HCT116 (cell line): ENCODE measurements at regions not wholly inside any gene's neighbourhood (a gene's known extent, or its start where the extent isn't known, plus 50 kb on each side); places are given as distances from the start of the nearest gene placed in this dataset.

ENCODE experiments used
- ATAC-seq: fragments of 200-7000 bp; cut with Tn5 transposase; 2 replicates; pipeline ENCODE4 v1.9.1; 2020; ENCODE audit warnings: mild to moderate bottlenecking, moderate library complexity
- BruUV-seq: library from RNA; stranded (reverse); fragments of 400-500 nt; replicated peaks from 2 replicates; lab custom pipeline; 2021; lab: Mats Ljungman, UMichigan
- CTCF ChIA-PET: fragments of 300-600 bp; sonication (Branson Sonifier 250); formaldehyde crosslinking; loops from one replicate; lab custom pipeline; 2021; ENCODE audit warnings: antibody characterized with exemption; lab: Charles Lee
- POLR2A ChIA-PET: fragments of 300-600, 350-600 bp; sonication (Branson Sonifier 250); formaldehyde crosslinking; loops from one replicate; lab custom pipeline; 2021; ENCODE audit warnings: antibody characterized with exemption; lab: Charles Lee
- RAD21 ChIA-PET, 2 experiments: fragments of 300-600 bp; sonication (Branson Sonifier 250); formaldehyde crosslinking; loops; one replicate each; lab custom pipeline; 2023; ENCODE audit warnings: low total read pairs in 2 of 2; ENCODE audit not compliant: uncharacterized antibody in 2 of 2, unreplicated experiment in 2 of 2, low non-redundant PET in 1 of 2; lab: Charles Lee
- DNase-seq: peaks from one replicate; pipeline ENCODE4 v3.0.0-alpha.2; 2010; ENCODE audit warnings: low read depth, low spot score
- H2AFZ ChIP-seq: fragments of 200-600 bp; shearing (Covaris generic), sonication (generic); 2 replicates; pipeline ENCODE4 v1.6.1; 2017; ENCODE audit warnings: low read depth, mixed run types, mixed read lengths, antibody characterized with exemption, low read length; ENCODE audit not compliant: poor library complexity, severe bottlenecking
- H3K27ac ChIP-seq: 2 replicates; pipeline ENCODE4 v1.5.1; 2012; ENCODE audit warnings: low read depth, low read length
- H3K27me3 ChIP-seq: fragments of 200-600 bp; sonication (generic); 2 replicates; pipeline ENCODE4 v1.6.1; 2016; ENCODE audit warnings: mixed run types, low read length, mixed read lengths; ENCODE audit not compliant: insufficient read depth
- H3K36me3 ChIP-seq, 2 experiments: fragments of 200-500 bp in 1 of 2; fragments of 200-600 bp in 1 of 2; sonication (Bioruptor generic) in 1 of 2; sonication (generic) in 1 of 2; 2 replicates each; pipeline versions ENCODE4 v1.5.1 to v1.6.1; 2014 to 2016; ENCODE audit warnings: low read length in 2 of 2, inconsistent platforms in 1 of 2, mixed read lengths in 1 of 2, mixed run types in 1 of 2; ENCODE audit not compliant: insufficient read depth in 2 of 2, control insufficient read depth in 1 of 2
- H3K4me1 ChIP-seq, 2 experiments: fragments of 200-600 bp in 1 of 2; sonication (generic) in 1 of 2; 2 replicates each; pipeline versions ENCODE4 v1.5.1 to v1.6.1; 2012 to 2017; ENCODE audit warnings: low read length in 2 of 2, inconsistent platforms in 1 of 2, mild to moderate bottlenecking in 1 of 2, mixed read lengths in 1 of 2, mixed run types in 1 of 2, moderate library complexity in 1 of 2; ENCODE audit not compliant: insufficient read depth in 2 of 2, control insufficient read depth in 1 of 2
- H3K4me2 ChIP-seq: fragments of 200-600 bp; sonication (generic); 2 replicates; pipeline ENCODE4 v1.6.1; 2017; ENCODE audit warnings: mixed run types, low read length, mixed read lengths
- H3K4me3 ChIP-seq, 2 experiments: fragments of 200-600 bp in 1 of 2; sonication (generic) in 1 of 2; replicated peaks in 1 of 2; 2 replicates each; pipeline ENCODE4 v1.5.1; 2011 to 2016; ENCODE audit warnings: low read length in 2 of 2, control low read depth in 1 of 2, low read depth in 1 of 2, mild to moderate bottlenecking in 1 of 2, mixed read lengths in 1 of 2, mixed run types in 1 of 2
- H3K79me2 ChIP-seq: fragments of 200-600 bp; sonication (generic); 2 replicates; pipeline ENCODE4 v1.6.1; 2017; ENCODE audit warnings: mild to moderate bottlenecking, mixed run types, low read length, moderate library complexity, mixed read lengths; ENCODE audit not compliant: insufficient read depth
- H3K9ac ChIP-seq: fragments of 200-600 bp; sonication (generic); 2 replicates; pipeline ENCODE4 v1.6.1; 2016; ENCODE audit warnings: low read length, mixed read lengths
- H3K9me2 ChIP-seq: fragments of 200-600 bp; sonication (generic), shearing (Covaris generic); 2 replicates; pipeline ENCODE4 v1.6.1; 2017; ENCODE audit warnings: mixed run types, mild to moderate bottlenecking, moderate library complexity; ENCODE audit not compliant: insufficient read depth
- H3K9me3 ChIP-seq, 2 experiments: fragments of 200-500 bp in 1 of 2; fragments of 200-600 bp in 1 of 2; sonication (Bioruptor generic) in 1 of 2; sonication (generic) in 1 of 2; 2 replicates each; pipeline ENCODE4 v1.6.1; 2014 to 2017; ENCODE audit warnings: low read length in 2 of 2, mixed read lengths in 2 of 2, inconsistent platforms in 1 of 2, low read depth in 1 of 2, mild to moderate bottlenecking in 1 of 2, mixed run types in 1 of 2, moderate library complexity in 1 of 2; ENCODE audit not compliant: control insufficient read depth in 1 of 2, insufficient read depth in 1 of 2
- H4K20me1 ChIP-seq: fragments of 200-600 bp; sonication (generic), shearing (Covaris generic); 2 replicates; pipeline ENCODE4 v1.6.1; 2017; ENCODE audit warnings: mixed run types, mild to moderate bottlenecking, moderate library complexity; ENCODE audit not compliant: insufficient read depth
- CBX3 ChIP-seq: IDR thresholded peaks from 2 replicates; pipeline ENCODE4 v1.6.1; 2012; ENCODE audit warnings: low read depth
- CTCF ChIP-seq, 3 experiments: fragments of 200-600 bp in 1 of 3; sonication (generic) in 1 of 3; IDR thresholded peaks in 2 of 3; conservative IDR thresholded peaks in 1 of 3; 2 replicates each; pipeline ENCODE4 v1.5.1; 2012 to 2017; ENCODE audit warnings: low read depth in 2 of 3, low read length in 2 of 3, antibody characterized with exemption in 1 of 3, borderline replicate concordance in 1 of 3, control low read depth in 1 of 3, mild to moderate bottlenecking in 1 of 3, mixed read lengths in 1 of 3, mixed run types in 1 of 3, moderate library complexity in 1 of 3; ENCODE audit not compliant: insufficient read depth in 1 of 3
- EGR1 ChIP-seq: IDR thresholded peaks from 2 replicates; pipeline ENCODE4 v1.6.1; 2012; ENCODE audit warnings: low read depth
- EZH2 ChIP-seq: fragments of 200-600 bp; sonication (generic); IDR thresholded peaks from 2 replicates; pipeline ENCODE4 v1.6.1; 2017; ENCODE audit warnings: antibody characterized with exemption, mixed run types
- FOSL1 ChIP-seq: IDR thresholded peaks from 2 replicates; pipeline ENCODE4 v1.6.1; 2012; ENCODE audit warnings: low read depth
- RAD21 ChIP-seq: IDR thresholded peaks from 2 replicates; pipeline ENCODE4 v1.6.1; 2012; ENCODE audit warnings: low read depth, mild to moderate bottlenecking
- REST ChIP-seq: IDR thresholded peaks from 2 replicates; pipeline ENCODE4 v1.6.1; 2012; ENCODE audit warnings: low read depth
- SP1 ChIP-seq: IDR thresholded peaks from 2 replicates; pipeline ENCODE4 v1.6.1; 2012; ENCODE audit warnings: low read depth
- SRF ChIP-seq: IDR thresholded peaks from 2 replicates; pipeline ENCODE4 v1.6.1; 2012; ENCODE audit warnings: low read depth
- YY1 ChIP-seq: IDR thresholded peaks from 2 replicates; pipeline ENCODE4 v1.6.1; 2011; ENCODE audit warnings: low read length, low read depth, moderate library complexity, mild to moderate bottlenecking; ENCODE audit not compliant: insufficient replicate concordance; ENCODE audit errors: extremely low read depth
- ZNF274 ChIP-seq: fragments of 200-500 bp; sonication (Bioruptor generic); IDR thresholded peaks from 2 replicates; pipeline ENCODE4 v1.6.1; 2014; ENCODE audit warnings: mild to moderate bottlenecking, low read depth, low read length, inconsistent platforms
- intact Hi-C: fragments of 100-400 bp; cut with micrococcal nuclease; formaldehyde crosslinking; loops from 2 replicates; pipeline ENCODE4 v1.10.0; 2022
- TF ChIP-seq, protein P1 (sequence below): IDR thresholded peaks from 2 replicates; pipeline ENCODE4 v1.6.1; 2012

- Histone ChIP-seq H3K9ac (no peak overlapping the region), H3K79me2 (no peaks in the 10 kb centered on the region), H4K20me1 (no peaks in the 10 kb centered on the region), H3K36me3 (no peaks in the 10 kb centered on the region), H3K4me2 (no peak overlapping the region), H3K4me3 (no peak overlapping the region), H2AFZ (no peak overlapping the region), H3K4me1 (no peaks in the 10 kb centered on the region), H3K27me3 (no peaks in the 10 kb centered on the region), H3K9me3 (peaks cover 3 to 25% of the 10 kb centered on the region in 2 experiments; a peak in 2 of 4 replicates), H3K9me2 (no peaks in the 10 kb centered on the region), H3K27ac (no peak overlapping the region)
- no TSS peak for BruUV-seq
- intact Hi-C loops = no loop called here
- ChIA-PET POLR2A (no interaction called here), CTCF (no interaction called here), RAD21 (no interaction called here)
- TF ChIP-seq, protein P1, sequence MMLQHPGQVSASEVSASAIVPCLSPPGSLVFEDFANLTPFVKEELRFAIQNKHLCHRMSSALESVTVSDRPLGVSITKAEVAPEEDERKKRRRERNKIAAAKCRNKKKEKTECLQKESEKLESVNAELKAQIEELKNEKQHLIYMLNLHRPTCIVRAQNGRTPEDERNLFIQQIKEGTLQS = no peak
- TF ChIP-seq CTCF (IDR thresholded peaks at IDR 0.05 in 2 of 3, conservative IDR thresholded peaks at IDR 0.05 in 1 of 3; ENCODE audit: borderline replicate concordance in 1 of 3, insufficient read depth in 1 of 3, low read depth in 2 of 3, low read length in 2 of 3) (no peak), RAD21 (no peak), YY1 (no peak), EZH2 (no peak), SRF (no peak), ZNF274 (no peak), REST (no peak), SP1 (no peak), CBX3 (no peak), FOSL1 (no peak), EGR1 (no peak)
- DNase-seq (no peak), ATAC-seq (no peak)
These were observed 217.1 kb upstream of the DLGAP1 start for GRCh38 chr18:4672162-4672561.
